Activated CD4-positive, alpha-beta memory T cell treated with anti-CD3 and anti-CD28 coated beads, Interleukin-2, amount 10 ng/mL, durations not matched to agents 7 days and 5 days (primary cell): ENCODE measurements at regions not wholly inside any gene's neighbourhood (a gene's known extent, or its start where the extent isn't known, plus 50 kb on each side); places are given as distances from the start of the nearest gene placed in this dataset.

ENCODE experiments used
- CTCF ChIA-PET: fragments of 350-600 bp; sonication (Branson Sonifier 250); formaldehyde crosslinking; loops from one replicate; lab custom pipeline; 2021; ENCODE audit warnings: antibody characterized with exemption, inconsistent platforms; lab: Charles Lee
- POLR2A ChIA-PET: fragments of 350-600 bp; sonication (Branson Sonifier 250); formaldehyde crosslinking; loops from one replicate; lab custom pipeline; 2021; ENCODE audit warnings: antibody characterized with exemption; lab: Charles Lee
- DNase-seq: peaks from one replicate; pipeline ENCODE4 v3.0.0-alpha.2; 2020
- H3K27ac Mint-ChIP-seq: one replicate; pipeline ENCODE4 v1.8.0; 2021; ENCODE audit warnings: mild to moderate bottlenecking, mixed read lengths
- H3K27me3 Mint-ChIP-seq: one replicate; pipeline ENCODE4 v1.8.0; 2021; ENCODE audit warnings: mixed read lengths
- H3K36me3 Mint-ChIP-seq: one replicate; pipeline ENCODE4 v1.8.0; 2021; ENCODE audit warnings: low read depth, mixed read lengths
- H3K4me1 Mint-ChIP-seq: one replicate; pipeline ENCODE4 v1.8.0; 2021; ENCODE audit warnings: mixed read lengths
- H3K4me3 Mint-ChIP-seq: one replicate; pipeline ENCODE4 v1.8.0; 2021; ENCODE audit warnings: mild to moderate bottlenecking, mixed read lengths
- H3K9me3 Mint-ChIP-seq: one replicate; pipeline ENCODE4 v1.8.0; 2021; ENCODE audit warnings: mixed read lengths

DNA sequence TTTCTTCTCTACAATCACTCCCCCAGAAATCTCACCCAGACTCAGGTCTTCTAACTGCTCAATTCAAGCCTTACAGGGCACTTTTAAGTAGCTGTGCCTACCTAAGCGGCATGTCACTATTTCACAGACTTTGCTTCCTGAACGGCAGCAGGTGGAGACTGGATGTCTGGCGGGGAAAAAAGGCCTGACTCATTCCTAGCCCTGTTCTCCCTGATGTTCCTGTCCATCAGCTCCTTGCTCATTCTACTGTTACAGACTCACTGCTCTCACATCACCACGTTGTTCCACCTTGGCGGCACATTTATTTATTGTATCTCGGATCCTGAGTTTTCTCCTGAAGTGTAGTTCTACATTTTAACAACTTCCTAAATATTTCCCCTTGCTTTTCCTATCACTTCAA lies 52.6 kb upstream of the ATP11B start:
- Mint-ChIP-seq H3K27me3 (peaks cover 12% of the 10 kb centered on the region), H3K36me3 (no peaks in the 10 kb centered on the region), H3K9me3 (no peaks in the 10 kb centered on the region), H3K27ac (no peak overlapping the region), H3K4me3 (no peak overlapping the region), H3K4me1 (no peaks in the 10 kb centered on the region)
- CTCF ChIA-PET, result no interaction called here
- DNase-seq, result no peak
- POLR2A ChIA-PET, result no interaction called here

- Mint-ChIP-seq H3K27me3 (peaks cover 12% of the 10 kb centered on the region), H3K4me1 (no peaks in the 10 kb centered on the region), H3K9me3 (no peaks in the 10 kb centered on the region), H3K27ac (no peak overlapping the region), H3K4me3 (no peak overlapping the region), H3K36me3 (no peaks in the 10 kb centered on the region)
- POLR2A ChIA-PET, result no interaction called here
- CTCF ChIA-PET, result no interaction called here
- no peak for DNase-seq
These were observed 52.1 kb upstream of the ATP11B start for GRCh38 chr3:182741214-182741613.
